ENCODE measurements at regions not wholly inside any gene's neighbourhood (a gene's known extent, or its start where the extent isn't known, plus 50 kb on each side); places are given as distances from the start of the nearest gene placed in this dataset.

- TF ChIP-seq CTCF (IDR thresholded peaks at IDR 0.05) (no peak), EZH2phosphoT487 (IDR thresholded peaks at IDR 0.05) (no peak)
Measured at GRCh38 chr5:130710596-130710995, 454.5 kb downstream of the HINT1 start.

Data from neural progenitor cell (in vitro differentiated cells).